ENCODE measurements at regions not wholly inside any gene's neighbourhood (a gene's known extent, or its start where the extent isn't known, plus 50 kb on each side); places are given as distances from the start of the nearest gene placed in this dataset.

DNA sequence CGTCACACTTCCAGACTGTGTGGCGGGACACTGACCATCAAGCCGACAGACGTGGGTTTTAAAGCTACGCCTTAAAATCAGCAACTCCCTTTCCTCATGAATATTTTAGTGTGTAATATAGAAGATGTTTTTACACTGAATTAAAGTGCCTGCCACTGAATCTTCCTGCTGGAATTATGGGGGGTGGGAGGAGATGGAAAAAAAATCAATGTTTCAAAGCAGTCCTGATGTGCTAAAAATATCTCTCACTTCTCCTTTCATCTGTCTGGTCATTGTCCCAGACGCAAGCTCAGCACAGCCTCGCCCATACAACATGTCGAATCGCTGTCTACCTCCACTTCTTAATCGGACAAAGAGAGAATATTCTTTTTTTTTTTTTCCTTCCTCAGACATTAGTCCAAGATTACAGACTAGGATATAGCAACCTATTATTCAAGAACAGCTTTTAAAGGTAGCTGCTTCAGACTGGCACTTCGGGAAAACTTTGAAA lies 165.1 kb upstream of the KLF14 start:
- Mint-ChIP-seq H3K36me3 (ENCODE audit: low read depth) (peaks cover 26% of the 10 kb centered on the region), H3K4me1 (peaks cover 84% of the 10 kb centered on the region), H3K27ac (peak overlapping the region; percentile 94), H3K27me3 (no peaks in the 10 kb centered on the region), H3K4me3 (peak overlapping the region; percentile 66)
- DNase-seq (no peak), ATAC-seq (no peak)
- no peaks in the 10 kb centered on the region for H3K9me3 ChIP-seq (ENCODE audit: control insufficient read depth, low read length, poor library complexity, severe bottlenecking)

DNA sequence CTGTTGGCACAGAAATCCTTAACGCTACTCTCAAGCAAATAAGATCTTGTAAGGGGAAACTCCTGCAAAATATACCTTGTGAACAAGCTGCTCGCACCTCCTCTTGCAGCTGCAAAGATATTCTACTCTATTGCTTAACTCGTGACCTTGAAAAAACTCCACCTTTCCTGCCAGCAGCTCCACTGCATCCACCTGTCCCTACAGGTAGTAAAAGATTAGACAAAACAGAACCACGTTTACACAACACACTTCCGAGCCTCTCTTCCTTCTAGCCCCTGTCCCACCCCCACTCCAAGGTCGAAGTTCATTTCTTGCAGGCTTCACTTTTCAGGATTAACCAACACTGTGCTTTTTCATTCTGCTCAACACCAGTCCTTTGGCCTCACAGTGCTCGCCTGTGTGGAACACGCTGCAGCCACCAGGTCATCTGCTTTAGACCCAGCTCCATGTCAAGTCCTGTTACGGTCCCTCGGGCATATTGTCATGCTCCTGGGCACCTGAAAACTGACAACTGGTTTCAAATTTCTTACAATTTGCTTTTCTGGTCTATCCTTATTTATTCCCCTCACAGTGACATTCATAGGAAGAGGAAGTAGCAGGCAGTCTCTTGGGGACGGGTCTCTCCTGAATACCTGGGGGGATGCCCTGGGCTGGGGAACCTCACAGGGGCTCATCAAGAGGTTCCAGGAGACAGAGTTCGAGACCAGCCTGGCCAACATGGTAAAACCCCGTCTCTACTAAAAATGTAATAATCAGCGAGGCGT lies 165.8 kb upstream of the KLF14 start:
- Mint-ChIP-seq H3K36me3 (ENCODE audit: low read depth) (peaks cover 24% of the 10 kb centered on the region), H3K27me3 (no peaks in the 10 kb centered on the region), H3K4me3 (peak overlapping the region; percentile 52), H3K4me1 (peaks cover 82% of the 10 kb centered on the region), H3K27ac (peak overlapping the region; percentile 94)
- H3K9me3 ChIP-seq (ENCODE audit: control insufficient read depth, low read length, poor library complexity, severe bottlenecking) = no peaks in the 10 kb centered on the region
- DNase-seq (no peak), ATAC-seq (no peak)

DNA sequence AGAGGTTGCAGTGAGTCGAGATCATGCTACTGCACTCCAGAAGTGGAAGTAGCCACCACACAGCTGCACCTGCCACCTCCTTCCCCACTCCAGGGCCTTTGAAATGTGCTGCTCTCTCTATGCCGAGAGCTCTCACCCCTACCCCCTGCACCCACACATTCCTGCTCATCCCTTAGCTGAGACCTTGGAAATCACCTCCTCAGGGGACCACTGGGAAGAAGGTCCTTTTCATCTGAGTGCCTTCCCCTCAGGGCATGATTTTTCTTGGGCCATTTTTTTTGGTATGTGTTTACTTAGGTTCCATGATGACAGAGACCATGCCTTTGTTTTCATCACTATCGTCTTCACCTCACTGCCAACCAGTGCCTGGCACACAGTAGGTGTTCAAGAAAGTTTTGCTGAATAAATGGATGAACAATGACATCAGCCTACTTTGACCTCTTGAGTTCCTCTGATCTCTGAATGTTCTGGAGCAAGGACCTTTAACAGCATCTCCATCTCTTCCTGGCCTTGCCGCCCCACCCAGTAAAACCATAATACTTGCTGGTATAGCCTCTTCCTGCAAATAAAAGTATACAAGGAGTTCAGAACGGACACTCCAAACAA lies 166.6 kb upstream of the KLF14 start:
- H3K4me3 Mint-ChIP-seq = peak overlapping the region; percentile 80
- no peak for DNase-seq
- H3K36me3 Mint-ChIP-seq (ENCODE audit: low read depth) = peaks cover 19% of the 10 kb centered on the region

DNA sequence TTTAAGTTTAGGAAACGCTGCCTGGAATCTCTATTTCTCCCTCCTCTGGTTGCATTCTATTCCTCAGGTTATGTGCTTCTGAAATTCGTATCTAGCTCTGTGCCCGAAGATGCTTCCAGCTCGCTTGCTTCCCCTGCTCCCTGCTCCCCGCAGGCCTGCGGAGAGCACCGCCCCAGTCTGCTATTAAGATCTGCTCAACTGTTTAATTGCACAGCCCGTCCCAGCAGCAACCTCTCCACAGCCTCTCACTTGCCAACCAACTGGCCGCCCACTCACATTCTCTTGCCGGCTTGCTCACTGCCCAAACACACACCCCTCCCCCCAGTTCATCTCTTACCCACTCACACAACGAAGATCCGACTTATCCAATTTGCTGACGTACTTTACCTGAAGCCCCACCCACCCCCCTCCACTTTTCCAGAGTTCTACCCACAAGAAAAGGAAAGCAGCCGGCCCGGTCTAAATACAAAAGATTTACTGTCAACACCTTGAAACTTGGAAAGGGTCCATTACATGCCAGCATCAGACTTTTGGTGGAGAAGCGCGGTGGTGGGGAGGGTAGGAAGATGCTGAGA lies 167.3 kb upstream of the KLF14 start:
- no peak for DNase-seq
- Mint-ChIP-seq H3K4me3 (peak overlapping the region; percentile 80), H3K36me3 (ENCODE audit: low read depth) (peaks cover 17% of the 10 kb centered on the region)

More for the DNA sequence above, 166.6 kb upstream of the KLF14 start:
- Mint-ChIP-seq H3K27me3 (no peaks in the 10 kb centered on the region), H3K4me1 (peaks cover 77% of the 10 kb centered on the region), H3K27ac (peak overlapping the region; percentile 94)
- H3K9me3 ChIP-seq (ENCODE audit: control insufficient read depth, low read length, poor library complexity, severe bottlenecking) = no peaks in the 10 kb centered on the region
- ATAC-seq = no peak

DNA sequence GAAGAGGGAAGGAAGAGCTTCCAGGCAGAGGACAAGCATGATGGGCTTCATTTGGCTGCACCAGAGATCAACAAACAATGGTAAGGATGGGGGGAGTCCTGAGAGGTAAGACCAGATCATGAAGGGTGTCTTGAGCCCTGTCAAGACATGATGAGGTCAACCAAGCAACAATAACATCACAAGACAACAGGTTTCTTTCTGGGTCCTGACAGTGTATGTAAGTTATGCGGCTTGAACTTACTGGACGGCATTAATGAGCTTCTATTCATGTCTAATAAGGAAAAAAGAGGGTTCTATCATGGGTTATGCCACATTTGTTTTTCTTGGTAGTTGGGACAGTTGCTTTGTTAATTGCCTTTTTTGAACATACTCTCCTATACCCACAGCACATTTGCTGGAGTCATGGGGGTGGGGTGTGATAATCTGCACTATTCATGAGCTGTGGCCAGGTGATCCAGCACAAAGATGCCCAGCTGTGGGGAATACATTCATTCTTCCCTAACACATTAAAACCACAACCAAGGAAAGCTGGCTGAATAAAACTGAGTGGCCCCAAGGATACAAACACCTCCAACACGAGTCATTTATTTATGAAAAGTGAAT lies 168.8 kb upstream of the KLF14 start:
- no peak for ATAC-seq
- peak overlapping the region; percentile 75 for H3K4me3 Mint-ChIP-seq

More for the DNA sequence above, 167.3 kb upstream of the KLF14 start:
- H3K4me1 Mint-ChIP-seq = peaks cover 70% of the 10 kb centered on the region
- peak overlapping the region; percentile 94 for H3K27ac Mint-ChIP-seq
- ATAC-seq = no peak
- no peaks in the 10 kb centered on the region for H3K9me3 ChIP-seq (ENCODE audit: control insufficient read depth, low read length, poor library complexity, severe bottlenecking)
- no peaks in the 10 kb centered on the region for H3K27me3 Mint-ChIP-seq

DNA sequence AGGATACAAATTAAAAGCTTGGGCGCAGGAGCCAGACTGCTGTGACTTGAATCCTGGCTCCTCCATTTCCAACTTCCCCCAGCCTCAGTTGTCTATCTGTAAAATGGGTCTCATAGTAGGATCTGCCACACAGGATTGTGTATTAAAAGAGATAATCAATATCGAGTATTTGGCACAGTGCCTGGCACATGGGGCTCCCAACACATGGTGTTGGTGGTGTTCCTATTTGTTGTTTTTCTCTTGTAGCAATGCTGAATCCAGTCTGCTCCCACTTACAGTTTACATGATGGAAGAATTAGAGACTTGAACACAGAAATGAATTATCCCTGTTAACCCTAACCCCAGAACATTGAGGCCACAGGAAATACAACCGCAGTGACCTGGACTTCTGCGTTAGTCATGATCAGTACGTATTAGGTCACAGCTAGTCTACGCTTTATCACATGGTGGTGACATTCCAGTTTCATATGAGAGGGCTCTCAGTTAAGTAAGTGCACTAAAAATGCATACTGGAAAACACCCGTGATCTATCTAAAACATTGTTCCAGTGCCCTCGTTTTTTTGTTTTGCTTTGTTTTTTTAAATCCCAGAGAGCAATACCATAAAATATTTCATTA lies 169.5 kb upstream of the KLF14 start:
- peaks cover 66% of the 10 kb centered on the region for H3K4me1 Mint-ChIP-seq
- peak overlapping the region; percentile 70 for H3K4me3 Mint-ChIP-seq
- ATAC-seq (peak; percentile 64), DNase-seq (no peak)
- peak overlapping the region; percentile 94 for H3K27ac Mint-ChIP-seq
- H3K36me3 Mint-ChIP-seq (ENCODE audit: low read depth) = peaks cover 12% of the 10 kb centered on the region
- H3K9me3 ChIP-seq (ENCODE audit: control insufficient read depth, low read length, poor library complexity, severe bottlenecking) = no peaks in the 10 kb centered on the region
- no peaks in the 10 kb centered on the region for H3K27me3 Mint-ChIP-seq

More for the DNA sequence above, 168.8 kb upstream of the KLF14 start:
- no peak for DNase-seq
- H3K27me3 Mint-ChIP-seq = no peaks in the 10 kb centered on the region
- peak overlapping the region; percentile 94 for H3K27ac Mint-ChIP-seq
- H3K4me1 Mint-ChIP-seq = peaks cover 66% of the 10 kb centered on the region
- no peaks in the 10 kb centered on the region for H3K9me3 ChIP-seq (ENCODE audit: control insufficient read depth, low read length, poor library complexity, severe bottlenecking)
- peaks cover 12% of the 10 kb centered on the region for H3K36me3 Mint-ChIP-seq (ENCODE audit: low read depth)

DNA sequence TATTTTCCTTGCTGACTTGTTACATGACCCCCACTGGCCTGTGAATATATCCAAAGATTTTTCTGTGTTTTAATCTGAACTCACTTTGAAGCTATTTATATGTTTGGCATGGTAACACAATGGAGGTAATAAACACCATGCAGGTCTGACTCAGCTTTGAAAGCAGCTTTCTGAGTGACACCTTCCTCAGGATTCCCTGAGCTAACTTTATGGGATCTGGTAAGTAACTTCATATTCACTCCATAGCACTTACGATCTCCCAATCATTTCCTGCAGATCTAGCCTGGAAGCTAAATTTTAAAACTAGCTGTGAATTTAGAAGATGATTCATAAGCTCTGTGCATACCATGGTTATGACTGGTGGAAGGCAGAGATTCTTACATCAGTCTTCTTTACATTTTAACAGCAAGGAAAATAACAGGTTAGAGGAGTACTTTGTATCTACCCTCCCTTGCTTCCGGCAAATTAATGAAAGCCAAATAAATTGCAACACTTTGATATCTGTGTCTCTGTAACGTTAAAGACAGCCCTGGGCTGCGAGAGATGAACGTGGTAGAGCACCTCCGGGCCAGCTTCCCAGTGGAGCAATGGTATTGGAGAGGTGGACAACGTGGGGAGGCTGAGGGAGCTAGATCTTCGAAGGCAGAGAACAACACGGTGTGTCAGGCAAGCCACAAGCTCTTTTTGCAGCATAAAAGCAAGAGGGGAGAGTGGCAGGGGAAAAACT lies 170.2 kb upstream of the KLF14 start:
- H3K36me3 Mint-ChIP-seq (ENCODE audit: low read depth) = peaks cover 12% of the 10 kb centered on the region
- peak overlapping the region; percentile 94 for H3K27ac Mint-ChIP-seq
- ATAC-seq (peak; percentile 36), DNase-seq (no peak)
- H3K27me3 Mint-ChIP-seq = no peaks in the 10 kb centered on the region
- H3K4me1 Mint-ChIP-seq = peaks cover 68% of the 10 kb centered on the region
- H3K4me3 Mint-ChIP-seq = peak overlapping the region; percentile 70
- H3K9me3 ChIP-seq (ENCODE audit: control insufficient read depth, low read length, poor library complexity, severe bottlenecking) = no peaks in the 10 kb centered on the region

DNA sequence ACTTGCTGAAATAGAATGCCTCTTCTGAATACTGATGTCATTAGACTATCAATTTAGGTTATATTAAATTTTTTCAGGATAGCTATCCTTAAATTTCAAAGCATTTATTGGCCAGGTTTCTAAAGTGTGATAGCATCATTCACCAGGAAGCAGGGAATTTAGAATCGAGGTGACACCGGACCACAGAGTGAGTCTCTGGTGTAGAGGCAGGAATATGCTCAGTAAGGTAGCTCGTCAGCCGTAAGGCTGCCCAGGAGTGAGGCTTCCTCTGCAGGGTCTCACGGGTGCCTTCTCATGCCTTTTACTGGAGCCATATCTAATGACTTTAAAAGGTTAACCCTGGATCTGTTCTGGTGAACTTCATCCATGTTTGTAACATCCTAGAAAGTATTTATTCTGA lies 170.8 kb upstream of the KLF14 start:
- H3K9me3 ChIP-seq (ENCODE audit: control insufficient read depth, low read length, poor library complexity, severe bottlenecking) = no peaks in the 10 kb centered on the region
- DNase-seq (no peak), ATAC-seq (no peak)
- no peaks in the 10 kb centered on the region for H3K27me3 Mint-ChIP-seq
- peak overlapping the region; percentile 94 for H3K27ac Mint-ChIP-seq
- peaks cover 69% of the 10 kb centered on the region for H3K4me1 Mint-ChIP-seq
- H3K4me3 Mint-ChIP-seq = no peak overlapping the region
- H3K36me3 Mint-ChIP-seq (ENCODE audit: low read depth) = peaks cover 12% of the 10 kb centered on the region

DNA sequence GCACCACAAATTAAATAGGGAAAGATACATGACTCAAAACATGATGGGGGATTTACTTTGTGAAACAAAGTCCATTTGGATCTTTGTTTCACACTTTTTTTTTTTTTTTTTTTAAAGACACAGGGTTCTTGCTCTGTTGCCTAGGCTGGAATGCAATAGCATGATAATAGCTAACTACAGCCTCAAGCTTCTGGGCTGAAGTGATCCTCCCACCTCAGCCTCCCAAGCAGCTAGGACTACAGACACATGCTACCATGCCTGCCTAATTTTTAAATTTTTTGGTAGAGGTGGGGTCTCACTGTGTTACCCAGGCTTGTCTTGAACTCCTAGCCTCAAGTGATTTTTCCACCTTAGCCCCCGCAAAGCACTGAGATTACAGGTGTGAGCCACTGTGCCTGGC lies 172.6 kb upstream of the KLF14 start:
- H3K27me3 Mint-ChIP-seq = no peaks in the 10 kb centered on the region
- DNase-seq = no peak
- no peaks in the 10 kb centered on the region for H3K9me3 ChIP-seq (ENCODE audit: control insufficient read depth, low read length, poor library complexity, severe bottlenecking)
- H3K4me3 Mint-ChIP-seq = peak overlapping the region; percentile 65
- peak overlapping the region; percentile 94 for H3K27ac Mint-ChIP-seq
- peaks cover 16% of the 10 kb centered on the region for H3K36me3 Mint-ChIP-seq (ENCODE audit: low read depth)
- no peak for ATAC-seq
- H3K4me1 Mint-ChIP-seq = peaks cover 71% of the 10 kb centered on the region

DNA sequence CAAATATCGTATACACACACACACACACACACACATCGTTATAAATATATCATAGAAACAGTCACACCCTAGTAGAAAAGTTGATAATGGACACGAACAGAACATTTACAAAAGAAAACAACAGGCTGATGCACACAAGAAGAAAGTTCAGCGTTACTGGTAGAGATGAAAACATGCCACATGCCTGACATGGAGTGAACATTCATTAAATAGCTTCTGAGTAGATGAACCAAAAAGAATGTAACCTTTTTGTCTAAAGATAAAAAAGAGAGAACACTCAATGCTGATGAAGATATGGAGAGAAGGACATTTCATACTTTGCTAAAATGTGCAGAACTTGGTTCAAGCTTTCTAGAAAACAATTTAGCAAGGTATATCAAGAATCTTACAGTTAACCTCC lies 173.4 kb upstream of the KLF14 start:
- H3K4me1 Mint-ChIP-seq = peaks cover 70% of the 10 kb centered on the region
- DNase-seq (no peak), ATAC-seq (no peak)
- H3K36me3 Mint-ChIP-seq (ENCODE audit: low read depth) = peaks cover 16% of the 10 kb centered on the region
- H3K4me3 Mint-ChIP-seq = peak overlapping the region; percentile 52
- no peaks in the 10 kb centered on the region for H3K9me3 ChIP-seq (ENCODE audit: control insufficient read depth, low read length, poor library complexity, severe bottlenecking)
- no peaks in the 10 kb centered on the region for H3K27me3 Mint-ChIP-seq
- peak overlapping the region; percentile 94 for H3K27ac Mint-ChIP-seq

DNA sequence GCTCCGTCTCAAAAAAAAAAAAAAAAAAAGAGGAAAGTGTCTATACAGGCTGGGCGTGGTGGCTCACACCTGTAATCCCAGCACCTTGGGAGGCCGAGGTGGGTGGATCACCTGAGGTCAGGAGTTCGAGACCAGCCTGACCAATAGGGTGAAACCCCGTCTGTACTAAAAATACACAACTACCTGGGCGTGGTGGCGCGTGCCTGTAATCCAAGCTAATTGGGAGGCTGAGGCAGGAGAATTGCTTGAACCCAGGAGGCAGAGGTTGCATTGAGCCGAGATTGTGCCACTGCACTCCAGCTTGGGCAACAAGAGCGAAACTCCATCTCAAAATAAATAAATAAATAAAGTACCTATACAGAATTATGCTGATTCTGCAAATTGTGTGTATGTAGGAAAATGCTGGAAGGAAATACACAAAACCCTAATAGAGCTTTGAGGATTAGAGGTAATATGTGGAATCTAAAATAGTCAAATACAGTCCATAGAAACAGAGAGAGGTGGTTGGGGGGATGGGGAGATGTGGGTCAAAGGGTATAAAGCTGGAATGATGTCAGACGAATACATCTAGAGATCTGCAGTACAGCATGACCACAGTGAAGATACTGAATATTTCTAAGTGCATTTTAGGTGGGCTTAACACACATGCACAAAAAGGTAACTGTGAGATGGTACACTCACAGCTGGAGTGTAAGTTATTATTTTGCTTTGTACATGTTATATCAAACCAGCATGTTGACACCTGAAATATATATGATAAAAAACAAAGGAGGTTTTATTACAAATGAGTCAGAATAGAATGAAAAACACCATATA lies 174.5 kb upstream of the KLF14 start:
- DNase-seq (no peak), ATAC-seq (no peak)
- Mint-ChIP-seq H3K4me1 (peaks cover 70% of the 10 kb centered on the region), H3K27me3 (no peaks in the 10 kb centered on the region), H3K36me3 (ENCODE audit: low read depth) (peaks cover 14% of the 10 kb centered on the region), H3K4me3 (peak overlapping the region; percentile 57), H3K27ac (peak overlapping the region; percentile 94)
- no peaks in the 10 kb centered on the region for H3K9me3 ChIP-seq (ENCODE audit: control insufficient read depth, low read length, poor library complexity, severe bottlenecking)
